AG04450 (cell line): ENCODE measurements at regions not wholly inside any gene's neighbourhood (a gene's known extent, or its start where the extent isn't known, plus 50 kb on each side); places are given as distances from the start of the nearest gene placed in this dataset.

ENCODE experiments used
- CTCF ChIA-PET: fragments of 300-600, 350-600 bp; formaldehyde crosslinking; extraction: SDS; loops from one replicate; lab custom pipeline; 2022; ENCODE audit warnings: antibody characterized with exemption, inconsistent platforms; lab: Charles Lee
- POLR2A ChIA-PET: fragments of 350-600 bp; formaldehyde crosslinking; extraction: SDS; loops from one replicate; lab custom pipeline; 2021; ENCODE audit warnings: antibody characterized with exemption, inconsistent platforms; lab: Yijun Ruan, JAX
- DNase-seq: peaks from one replicate; pipeline ENCODE4 v3.0.0-alpha.2; 2011; ENCODE audit warnings: low read depth, low spot score
- H3K27ac ChIP-seq: one replicate; pipeline ENCODE4 v1.5.1; 2012; ENCODE audit warnings: low read depth, low read length, control low read depth
- H3K27me3 ChIP-seq: one replicate; pipeline ENCODE4 v1.6.0; 2012; ENCODE audit warnings: low read length; ENCODE audit not compliant: control insufficient read depth, insufficient read depth
- H3K4me3 ChIP-seq: 2 replicates; pipeline ENCODE4 v1.5.1; 2011; ENCODE audit warnings: mild to moderate bottlenecking, low read depth, low read length, control low read depth
- H3K9me3 ChIP-seq: 2 replicates; pipeline ENCODE4 v1.5.1; 2012; ENCODE audit warnings: low read length; ENCODE audit not compliant: control insufficient read depth, insufficient read depth
- CTCF ChIP-seq: IDR thresholded peaks from 2 replicates; pipeline ENCODE4 v1.5.1; 2011; ENCODE audit warnings: low read depth, low read length, control low read depth, inconsistent platforms

GRCh38 chr10:59587083-59587755 lies 122.4 kb downstream of the SLC16A9 start:
- CTCF ChIA-PET = interaction anchor here (1.0 kb wide), 1 partner anchor 346 kb away, joined by 3 read pairs; no protein-coding TSS in a partner anchor
- DNase-seq = no peak
- no peak for TF ChIP-seq CTCF

GRCh38 chr10:59586407-59586891 lies 123.2 kb downstream of the SLC16A9 start:
- ChIA-PET POLR2A (no interaction called here), CTCF (interaction anchor here (1.0 to 2.4 kb wide), 2 partner anchors 36 to 346 kb away, joined by 3 to 9 read pairs; no protein-coding TSS in a partner anchor)
- H3K27me3 ChIP-seq = no peaks in the 10 kb centered on the region
- H3K4me3 ChIP-seq = no peak overlapping the region
- no peak for TF ChIP-seq CTCF
- no peaks in the 10 kb centered on the region for H3K9me3 ChIP-seq
- no peak overlapping the region for H3K27ac ChIP-seq
- no peak for DNase-seq

More at GRCh38 chr10:59587083-59587755, 122.4 kb downstream of the SLC16A9 start:
- H3K27ac ChIP-seq = no peak overlapping the region
- H3K4me3 ChIP-seq = no peak overlapping the region
- POLR2A ChIA-PET = no interaction called here
- no peaks in the 10 kb centered on the region for H3K27me3 ChIP-seq
- no peaks in the 10 kb centered on the region for H3K9me3 ChIP-seq

GRCh38 chr10:59585046-59585700 lies 124.5 kb downstream of the SLC16A9 start:
- H3K4me3 ChIP-seq = no peak overlapping the region
- no peak for DNase-seq
- no peak overlapping the region for H3K27ac ChIP-seq
- no peak for TF ChIP-seq CTCF
- POLR2A ChIA-PET = no interaction called here
- H3K9me3 ChIP-seq = no peaks in the 10 kb centered on the region
- CTCF ChIA-PET = interaction anchor here (1.0 to 2.4 kb wide), 2 partner anchors 37 to 345 kb away, joined by 4 to 9 read pairs; no protein-coding TSS in a partner anchor
- H3K27me3 ChIP-seq = no peaks in the 10 kb centered on the region

GRCh38 chr10:59582780-59583179 lies 126.9 kb downstream of the SLC16A9 start:
- Histone ChIP-seq H3K27me3 (no peaks in the 10 kb centered on the region), H3K27ac (no peak overlapping the region), H3K9me3 (no peaks in the 10 kb centered on the region), H3K4me3 (no peak overlapping the region)
- DNase-seq = no peak
- CTCF ChIA-PET = interaction anchor here (1.5 kb wide), 1 partner anchor 39 kb away, joined by 3 read pairs; no protein-coding TSS in a partner anchor
- TF ChIP-seq CTCF = no peak
- POLR2A ChIA-PET = no interaction called here

DNA sequence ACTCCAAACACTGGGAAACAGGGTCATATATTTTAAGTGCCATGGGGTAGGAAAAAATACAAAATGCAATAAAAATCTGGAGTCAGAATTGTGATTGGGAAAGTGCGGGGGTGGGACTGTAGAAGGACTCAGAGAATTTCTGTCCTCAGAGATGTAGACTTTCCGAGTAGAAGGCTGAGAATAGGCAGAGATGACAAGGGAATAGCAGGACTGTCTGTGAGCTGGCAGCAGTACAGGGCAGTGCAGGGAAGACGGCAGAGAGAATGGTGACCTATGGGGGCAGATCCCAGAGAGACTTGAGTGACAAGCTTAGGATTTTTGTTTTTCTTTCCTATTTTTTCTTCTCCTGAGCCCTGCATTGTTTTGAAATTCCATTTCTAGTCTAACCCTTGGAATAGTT lies 127.6 kb downstream of the SLC16A9 start:
- ChIA-PET POLR2A (no interaction called here), CTCF (interaction anchor here (0.8 kb wide), 1 partner anchor 630 kb away, joined by 3 read pairs; no protein-coding TSS in a partner anchor)
- no peak for TF ChIP-seq CTCF
- H3K27ac ChIP-seq = no peak overlapping the region
- H3K9me3 ChIP-seq = no peaks in the 10 kb centered on the region
- H3K27me3 ChIP-seq = no peaks in the 10 kb centered on the region
- no peak overlapping the region for H3K4me3 ChIP-seq
- DNase-seq = no peak
